ENCODE measurements at regions not wholly inside any gene's neighbourhood (a gene's known extent, or its start where the extent isn't known, plus 50 kb on each side); places are given as distances from the start of the nearest gene placed in this dataset.

DNA sequence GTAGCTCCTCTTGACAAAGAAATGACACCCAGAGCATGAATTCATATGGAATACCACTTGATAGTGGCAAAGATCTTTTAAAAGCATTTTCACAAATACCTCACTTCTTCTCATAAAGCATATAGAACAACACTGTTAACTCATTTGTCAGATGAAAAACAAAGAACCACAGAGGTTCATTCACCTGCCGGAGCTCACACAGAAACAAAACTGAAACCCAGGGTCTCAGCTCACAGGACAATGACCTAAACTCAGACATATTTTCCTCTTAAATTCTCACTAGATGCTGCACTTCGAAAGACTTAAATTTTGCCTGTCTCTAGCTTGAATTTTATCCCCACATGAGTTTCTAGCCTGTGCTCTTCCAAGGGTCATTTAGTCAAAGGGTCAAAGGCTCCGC, 339.0 kb downstream of the KCNN2 start:
- intact Hi-C loops (cut with micrococcal nuclease): no loop called here
- Mint-ChIP-seq H3K27me3 (ENCODE audit: low read depth in 3 of 3) (peaks cover 0 to 2% (median 0%) of the 10 kb centered on the region in 3 donors), H3K4me1 (no peaks in the 10 kb centered on the region), H3K27ac (no peak overlapping the region), H3K4me3 (no peak overlapping the region), H3K9me3 (peaks cover 7 to 30% (median 15%) of the 10 kb centered on the region in 7 donors), H3K36me3 (no peaks in the 10 kb centered on the region)
- 94% methylated on average over 2 of the region's 3 CpGs for WGBS (ENCODE audit: insufficient coverage)
- H3K79me2 ChIP-seq (ENCODE audit: insufficient read depth, low read length): no peaks in the 10 kb centered on the region
- no peak overlapping the region for H3K4me2 ChIP-seq (replicated peaks; ENCODE audit: extremely low read depth, low read length, poor library complexity, severe bottlenecking)
- no peaks in the 10 kb centered on the region for H3K27me3 ChIP-seq (ENCODE audit: control insufficient read depth in 2 of 2, insufficient read depth in 2 of 2, low read length in 2 of 2)
- H4K20me1 ChIP-seq (ENCODE audit: insufficient read depth, low read length): no peaks in the 10 kb centered on the region
- no peaks in the 10 kb centered on the region for H3K4me1 ChIP-seq (ENCODE audit: control insufficient read depth in 1 of 2, insufficient read depth in 2 of 2, low read length in 2 of 2)
- no peak overlapping the region for H3K9ac ChIP-seq (ENCODE audit: insufficient read depth, low read length, poor library complexity, severe bottlenecking)
- TF ChIP-seq, protein P1, sequence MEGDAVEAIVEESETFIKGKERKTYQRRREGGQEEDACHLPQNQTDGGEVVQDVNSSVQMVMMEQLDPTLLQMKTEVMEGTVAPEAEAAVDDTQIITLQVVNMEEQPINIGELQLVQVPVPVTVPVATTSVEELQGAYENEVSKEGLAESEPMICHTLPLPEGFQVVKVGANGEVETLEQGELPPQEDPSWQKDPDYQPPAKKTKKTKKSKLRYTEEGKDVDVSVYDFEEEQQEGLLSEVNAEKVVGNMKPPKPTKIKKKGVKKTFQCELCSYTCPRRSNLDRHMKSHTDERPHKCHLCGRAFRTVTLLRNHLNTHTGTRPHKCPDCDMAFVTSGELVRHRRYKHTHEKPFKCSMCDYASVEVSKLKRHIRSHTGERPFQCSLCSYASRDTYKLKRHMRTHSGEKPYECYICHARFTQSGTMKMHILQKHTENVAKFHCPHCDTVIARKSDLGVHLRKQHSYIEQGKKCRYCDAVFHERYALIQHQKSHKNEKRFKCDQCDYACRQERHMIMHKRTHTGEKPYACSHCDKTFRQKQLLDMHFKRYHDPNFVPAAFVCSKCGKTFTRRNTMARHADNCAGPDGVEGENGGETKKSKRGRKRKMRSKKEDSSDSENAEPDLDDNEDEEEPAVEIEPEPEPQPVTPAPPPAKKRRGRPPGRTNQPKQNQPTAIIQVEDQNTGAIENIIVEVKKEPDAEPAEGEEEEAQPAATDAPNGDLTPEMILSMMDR (IDR thresholded peaks at IDR 0.05): no peak
- H3K36me3 ChIP-seq (replicated peaks in 1 of 2; ENCODE audit: control insufficient read depth in 1 of 2, insufficient read depth in 2 of 2, low read length in 2 of 2): no peaks in the 10 kb centered on the region
- H3K27ac ChIP-seq (ENCODE audit: low read depth in 1 of 2, low read length in 2 of 2): no peak overlapping the region
- peaks cover 0 to 14% of the 10 kb centered on the region in 2 donors for H3K9me3 ChIP-seq (replicated peaks in 1 of 2; ENCODE audit: control insufficient read depth in 1 of 2, insufficient read depth in 1 of 2, low read length in 2 of 2)
- DNase-seq: no peak
- no peak overlapping the region for H3K4me3 ChIP-seq (replicated peaks in 1 of 3; ENCODE audit: low read depth in 2 of 3, low read length in 3 of 3)
- no peak overlapping the region for H2AFZ ChIP-seq (ENCODE audit: insufficient read depth, low read depth, low read length, poor library complexity, severe bottlenecking)

DNA sequence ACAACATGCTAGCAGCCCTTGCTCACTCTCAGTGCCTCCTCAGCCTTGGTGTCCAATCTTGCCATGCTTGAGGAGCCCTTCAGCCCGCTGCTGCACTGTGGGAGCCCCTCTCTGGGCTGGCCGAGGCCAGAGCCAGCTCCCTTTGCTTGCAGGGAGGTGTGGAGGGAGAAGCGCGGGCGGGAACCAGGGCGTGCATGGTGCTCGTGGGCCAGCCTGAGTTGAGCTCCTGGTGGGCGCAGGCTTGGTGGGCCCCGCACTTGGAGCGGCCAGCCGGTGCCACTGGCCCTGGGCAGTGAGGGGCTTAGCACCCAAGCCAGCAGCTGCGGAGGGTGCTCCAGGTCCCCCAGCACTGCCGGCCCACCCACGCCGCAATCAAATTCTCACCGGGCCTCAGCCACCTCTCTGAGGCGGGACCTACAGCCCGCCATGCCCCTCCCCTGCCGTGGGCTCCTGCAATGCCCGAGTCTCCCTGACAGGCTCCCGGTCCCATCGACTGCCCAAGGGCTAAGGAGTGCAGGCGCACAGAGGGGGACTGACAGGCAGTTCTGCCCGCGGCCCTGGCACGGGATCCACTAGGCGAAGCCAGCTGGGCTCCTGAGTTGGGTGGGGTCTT, 333.5 kb downstream of the KCNN2 start:
- no peak overlapping the region for H3K4me3 ChIP-seq (replicated peaks in 1 of 3; ENCODE audit: low read depth in 2 of 3, low read length in 3 of 3)
- no peak overlapping the region for H3K4me2 ChIP-seq (replicated peaks; ENCODE audit: extremely low read depth, low read length, poor library complexity, severe bottlenecking)
- H3K4me1 Mint-ChIP-seq: no peaks in the 10 kb centered on the region
- no peak overlapping the region for H3K9ac ChIP-seq (ENCODE audit: insufficient read depth, low read length, poor library complexity, severe bottlenecking)
- no peak overlapping the region for H3K27ac ChIP-seq (ENCODE audit: low read depth in 1 of 2, low read length in 2 of 2)
- no peaks in the 10 kb centered on the region for H3K36me3 ChIP-seq (replicated peaks in 1 of 2; ENCODE audit: control insufficient read depth in 1 of 2, insufficient read depth in 2 of 2, low read length in 2 of 2)
- no peaks in the 10 kb centered on the region for H4K20me1 ChIP-seq (ENCODE audit: insufficient read depth, low read length)
- no peak overlapping the region for H3K4me3 Mint-ChIP-seq
- no peak overlapping the region for H3K27ac Mint-ChIP-seq
- H3K79me2 ChIP-seq (ENCODE audit: insufficient read depth, low read length): no peaks in the 10 kb centered on the region
- TF ChIP-seq, protein P1 (IDR thresholded peaks at IDR 0.05): no peak
- intact Hi-C loops (cut with micrococcal nuclease): no loop called here
- no peaks in the 10 kb centered on the region for H3K36me3 Mint-ChIP-seq
- H3K27me3 ChIP-seq (ENCODE audit: control insufficient read depth in 2 of 2, insufficient read depth in 2 of 2, low read length in 2 of 2): no peaks in the 10 kb centered on the region
- peaks cover 0 to 2% (median 1%) of the 10 kb centered on the region in 3 donors for H3K27me3 Mint-ChIP-seq (ENCODE audit: low read depth in 3 of 3)
- H3K9me3 ChIP-seq (replicated peaks in 1 of 2; ENCODE audit: control insufficient read depth in 1 of 2, insufficient read depth in 1 of 2, low read length in 2 of 2): peaks cover 9 to 12% of the 10 kb centered on the region in 2 donors
- peaks cover 4 to 24% (median 8%) of the 10 kb centered on the region in 7 donors for H3K9me3 Mint-ChIP-seq
- DNase-seq: no peak
- no peaks in the 10 kb centered on the region for H3K4me1 ChIP-seq (ENCODE audit: control insufficient read depth in 1 of 2, insufficient read depth in 2 of 2, low read length in 2 of 2)
- 96% methylated on average over 23 of the region's 27 CpGs for WGBS (ENCODE audit: insufficient coverage)
- no peak overlapping the region for H2AFZ ChIP-seq (ENCODE audit: insufficient read depth, low read depth, low read length, poor library complexity, severe bottlenecking)
